NT2/D1 (cell line): ENCODE measurements at regions not wholly inside any gene's neighbourhood (a gene's known extent, or its start where the extent isn't known, plus 50 kb on each side); places are given as distances from the start of the nearest gene placed in this dataset.
"Not testable (repeated sequence)": the region's sequence is repeated elsewhere in the genome, so short reads cannot be mapped to it uniquely, and the experiment has no call there.

Source experiments
- DNase-seq: peaks from one replicate; pipeline ENCODE4 v3.0.0-alpha.2; 2011; ENCODE audit warnings: low read depth, low spot score
- H3K27me3 ChIP-seq: 2 replicates; pipeline ENCODE4 v1.6.0; 2011; ENCODE audit warnings: mild to moderate bottlenecking; ENCODE audit not compliant: insufficient read length, insufficient read depth
- H3K36me3 ChIP-seq: 2 replicates; pipeline ENCODE4 v1.6.1; 2011; ENCODE audit warnings: mild to moderate bottlenecking, low read length, mixed read lengths; ENCODE audit not compliant: insufficient read depth, insufficient read length
- H3K4me1 ChIP-seq: 2 replicates; pipeline ENCODE4 v1.5.1; 2011; ENCODE audit not compliant: insufficient read depth, insufficient read length
- H3K4me3 ChIP-seq: 2 replicates; pipeline ENCODE4 v1.5.1; 2011; ENCODE audit warnings: low read depth; ENCODE audit not compliant: insufficient read length
- H3K9ac ChIP-seq: 2 replicates; pipeline ENCODE4 v1.6.0; 2011; ENCODE audit warnings: low read depth; ENCODE audit not compliant: insufficient read length
- H3K9me3 ChIP-seq: 2 replicates; pipeline ENCODE4 v1.5.1; 2011; ENCODE audit warnings: mild to moderate bottlenecking, low read length; ENCODE audit not compliant: insufficient read depth
- SUZ12 ChIP-seq: IDR thresholded peaks from 2 replicates; pipeline ENCODE4 v1.6.1; 2011; ENCODE audit not compliant: insufficient read length, insufficient read depth; ENCODE audit errors: extremely low read depth
- YY1 ChIP-seq: IDR thresholded peaks from 2 replicates; pipeline ENCODE4 v1.6.1; 2011; ENCODE audit not compliant: insufficient read length, insufficient read depth
- ZNF274 ChIP-seq: IDR thresholded peaks from 2 replicates; pipeline ENCODE4 v1.6.1; 2011; ENCODE audit warnings: mild to moderate bottlenecking, low read depth, low read length

DNA sequence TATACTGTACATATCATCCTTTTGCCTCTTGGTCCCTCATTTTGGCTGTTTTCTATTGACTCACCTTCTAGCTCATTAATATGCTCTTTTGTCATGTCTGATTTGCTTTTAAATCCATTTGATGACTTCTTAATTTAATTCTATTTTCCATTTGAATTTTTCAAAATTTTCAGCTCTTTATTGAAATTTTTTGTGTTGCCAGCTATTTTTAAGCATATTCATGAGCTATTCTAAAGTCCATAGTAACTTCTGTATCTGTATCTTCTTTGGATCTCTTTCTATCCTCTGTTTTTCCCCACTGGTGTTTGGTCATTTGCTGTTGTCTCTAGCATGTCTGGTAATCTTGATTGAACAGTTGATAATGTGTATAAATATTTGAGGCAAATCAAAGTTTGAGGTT is 227.8 kb downstream of the NDUFA10 start:
- TF ChIP-seq YY1 = no peak
- no peak for TF ChIP-seq SUZ12
- TF ChIP-seq ZNF274 = no peak
- H3K36me3 ChIP-seq = no peaks in the 10 kb centered on the region

DNA sequence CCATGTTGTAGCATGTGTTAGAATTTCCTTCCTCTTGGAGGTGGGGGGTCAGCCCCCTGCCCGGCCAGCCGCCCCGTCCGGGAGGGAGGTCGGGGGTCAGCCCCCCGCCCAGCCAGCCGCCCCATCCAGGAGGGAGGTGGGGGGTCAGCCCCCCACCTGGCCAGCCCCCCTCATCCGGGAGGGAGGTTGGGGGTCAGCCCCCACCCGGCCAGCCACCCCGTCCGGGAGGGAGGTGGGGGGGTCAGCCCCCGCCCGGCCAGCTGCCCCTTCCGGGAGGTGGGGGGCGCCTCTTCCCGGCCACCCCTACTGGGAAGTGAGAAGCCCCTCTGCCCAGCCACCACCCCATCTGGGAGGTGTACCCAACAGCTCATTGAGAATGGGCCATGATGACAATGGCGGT is 229.4 kb downstream of the NDUFA10 start:
- H3K9ac ChIP-seq, DNase-seq, H3K4me1 ChIP-seq, H3K4me3 ChIP-seq, H3K36me3 ChIP-seq, H3K9me3 ChIP-seq, H3K27me3 ChIP-seq: not testable (repeated sequence)

More for the DNA sequence above, 227.8 kb downstream of the NDUFA10 start:
- H3K4me1 ChIP-seq = no peaks in the 10 kb centered on the region
- no peak overlapping the region for H3K4me3 ChIP-seq
- peaks cover 9% of the 10 kb centered on the region; the same call in 1 of the 2 replicates for H3K9me3 ChIP-seq
- no peak for DNase-seq
- no peak overlapping the region for H3K9ac ChIP-seq
- peaks cover 3% of the 10 kb centered on the region for H3K27me3 ChIP-seq

DNA sequence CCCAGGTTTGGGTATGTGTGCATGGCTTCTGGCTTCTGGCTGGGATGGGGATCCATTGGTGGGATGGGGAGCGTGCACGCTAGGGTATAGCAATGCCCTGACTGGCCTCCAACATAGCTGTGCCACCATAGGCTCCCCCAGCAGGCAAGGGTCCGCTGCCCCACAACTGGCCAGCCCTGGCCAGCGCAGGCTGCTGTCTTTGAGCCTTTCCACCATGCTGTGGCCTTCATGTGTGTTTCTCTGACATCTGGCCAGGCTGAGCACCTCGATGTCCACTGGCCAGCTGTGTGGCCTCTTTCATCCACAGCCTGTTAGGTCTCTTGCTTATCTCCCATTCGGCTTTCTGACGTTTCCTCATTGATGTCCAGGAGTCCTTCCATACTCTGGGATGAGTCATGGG is 231.3 kb downstream of the NDUFA10 start:
- H3K4me3 ChIP-seq = no peak overlapping the region
- no peak overlapping the region for H3K9ac ChIP-seq
- H3K27me3 ChIP-seq = no peaks in the 10 kb centered on the region
- H3K36me3 ChIP-seq = no peaks in the 10 kb centered on the region
- no peaks in the 10 kb centered on the region for H3K4me1 ChIP-seq
- 0 out of 2 replicates have a peak, but pooled peaks cover 4% of the 10 kb centered on the region for H3K9me3 ChIP-seq
- no peak for DNase-seq
- TF ChIP-seq SUZ12 = no peak
- TF ChIP-seq YY1 = no peak
- no peak for TF ChIP-seq ZNF274

DNA sequence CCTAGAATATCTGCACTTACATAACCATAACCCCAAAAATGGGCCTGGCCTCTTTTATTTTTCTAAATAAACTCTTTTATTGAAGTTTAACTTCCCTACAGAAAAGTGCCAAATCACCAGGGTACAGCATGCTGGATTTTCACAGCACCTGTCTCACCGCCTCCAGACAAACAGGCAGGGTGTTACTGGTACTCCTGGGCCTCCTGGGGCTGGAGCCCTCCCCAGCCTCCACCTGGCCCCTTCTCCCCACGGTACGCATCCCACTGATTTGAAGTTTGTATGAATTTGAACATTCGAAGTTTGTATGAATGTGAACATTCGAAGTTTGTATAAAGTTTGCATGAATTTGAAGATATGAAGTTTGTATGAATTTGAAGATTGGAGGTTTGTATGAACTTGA is 232.1 kb downstream of the NDUFA10 start:
- no peak for DNase-seq
- H3K27me3 ChIP-seq = no peaks in the 10 kb centered on the region
- no peak for TF ChIP-seq ZNF274
- TF ChIP-seq SUZ12 = no peak
- no peak for TF ChIP-seq YY1
- H3K4me1 ChIP-seq = no peaks in the 10 kb centered on the region
- no peak overlapping the region for H3K4me3 ChIP-seq
- H3K36me3 ChIP-seq = no peaks in the 10 kb centered on the region
- 0 out of 2 replicates have a peak, but pooled peaks cover 4% of the 10 kb centered on the region for H3K9me3 ChIP-seq
- H3K9ac ChIP-seq = no peak overlapping the region

DNA sequence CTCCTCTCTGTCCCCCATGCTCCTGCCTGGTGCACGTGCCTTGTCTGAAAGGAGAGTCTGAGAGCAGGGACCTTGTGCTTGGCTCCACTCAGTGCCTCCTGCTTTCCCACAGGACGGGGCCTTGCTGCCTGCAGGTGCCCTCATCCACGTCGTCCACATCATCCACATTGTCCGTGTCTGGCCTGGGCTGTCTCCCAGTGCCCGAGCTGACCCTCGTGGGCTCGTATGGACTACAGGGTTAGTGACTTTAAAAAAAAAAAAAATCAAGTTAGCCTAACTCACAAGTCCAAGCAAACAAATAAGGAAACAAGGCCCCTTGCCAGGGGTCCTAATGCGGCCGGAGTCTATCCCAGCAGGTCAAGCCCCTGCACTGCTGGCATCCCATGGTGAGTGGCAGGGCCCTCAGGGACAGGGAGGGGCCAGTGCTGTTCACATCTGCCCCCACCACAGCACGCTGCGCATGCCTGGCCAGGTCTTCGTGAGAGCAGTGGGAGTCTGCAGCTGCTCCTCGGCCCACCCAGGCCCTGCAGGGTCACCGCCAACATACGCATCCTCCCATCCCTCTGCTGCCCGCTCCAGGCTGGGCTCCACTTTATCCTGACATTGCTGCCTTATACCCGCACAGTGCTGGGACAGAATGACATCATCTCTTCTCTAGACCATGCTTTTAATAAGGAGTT is 232.6 kb downstream of the NDUFA10 start:
- DNase-seq = no peak
- Histone ChIP-seq H3K9me3 (0 out of 2 replicates have a peak, but pooled peaks cover 4% of the 10 kb centered on the region), H3K4me1 (no peaks in the 10 kb centered on the region), H3K9ac (no peak overlapping the region), H3K27me3 (no peaks in the 10 kb centered on the region), H3K4me3 (no peak overlapping the region), H3K36me3 (no peaks in the 10 kb centered on the region)
- TF ChIP-seq SUZ12 (no peak), ZNF274 (no peak), YY1 (no peak)

DNA sequence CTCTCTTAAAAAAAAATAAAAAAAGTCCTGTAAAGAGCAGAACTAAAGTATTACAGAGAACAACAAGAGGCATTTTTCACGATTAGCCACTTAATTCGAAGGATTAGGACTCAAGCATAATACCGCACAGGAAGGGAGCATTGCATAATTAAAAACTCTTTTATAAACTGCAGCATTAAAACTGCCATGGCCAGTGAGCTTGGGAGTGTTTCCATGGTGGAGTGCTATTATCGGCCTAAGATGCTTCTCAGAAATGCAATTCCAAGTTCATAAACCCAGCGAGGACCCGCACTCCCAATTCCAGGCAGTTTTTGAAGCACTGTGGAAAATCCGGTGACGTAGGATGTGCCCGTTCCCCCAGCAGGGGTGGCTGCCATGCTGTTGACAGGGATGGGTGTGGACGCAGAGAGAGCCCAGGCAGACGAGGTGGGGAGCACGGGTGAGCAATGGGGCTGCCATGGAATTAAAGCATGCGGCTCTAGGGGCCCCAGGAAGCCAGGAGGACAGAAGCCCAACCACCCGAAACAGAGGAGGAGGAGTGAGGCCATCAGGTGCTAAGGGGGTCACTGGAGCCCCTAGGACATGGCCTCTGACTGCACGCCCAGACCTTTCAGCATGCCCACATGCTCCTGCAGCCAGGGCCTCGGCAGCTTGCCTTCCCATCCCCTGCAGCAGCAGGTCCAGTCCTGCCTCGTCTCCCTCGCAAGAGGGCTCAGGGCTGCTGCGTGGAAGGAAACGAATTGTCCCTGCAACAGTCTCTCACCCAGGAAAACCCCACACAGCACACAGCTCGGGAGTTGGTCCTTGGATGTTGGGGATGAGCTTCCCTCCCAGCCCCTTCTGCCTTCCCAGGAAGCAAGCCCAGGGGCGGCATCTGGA is 233.4 kb downstream of the NDUFA10 start:
- H3K9ac ChIP-seq = no peak overlapping the region
- no peaks in the 10 kb centered on the region for H3K36me3 ChIP-seq
- 0 out of 2 replicates have a peak, but pooled peaks cover 4% of the 10 kb centered on the region for H3K9me3 ChIP-seq
- no peaks in the 10 kb centered on the region for H3K4me1 ChIP-seq
- TF ChIP-seq YY1 (no peak), ZNF274 (no peak), SUZ12 (no peak)
- H3K4me3 ChIP-seq = no peak overlapping the region
- DNase-seq = no peak
- H3K27me3 ChIP-seq = no peaks in the 10 kb centered on the region

DNA sequence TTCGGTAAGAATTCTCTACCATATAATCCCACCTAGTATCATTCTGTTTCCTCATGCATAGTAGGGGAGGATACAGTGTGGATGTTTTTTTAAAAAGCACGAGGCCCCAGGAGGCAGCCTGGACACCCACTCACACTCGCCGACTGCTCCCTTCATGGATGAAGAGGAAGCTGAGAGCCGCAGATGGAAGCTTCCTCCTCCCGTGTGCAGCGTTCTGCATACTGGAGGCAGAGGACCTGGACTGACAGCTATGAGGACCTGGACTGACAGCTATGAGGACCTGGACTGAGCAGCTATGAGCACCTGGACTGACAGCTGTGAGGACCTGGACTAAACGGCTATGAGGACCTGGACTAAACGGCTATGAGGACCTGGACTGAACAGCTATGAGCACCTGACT is 234.4 kb downstream of the NDUFA10 start:
- H3K36me3 ChIP-seq = no peaks in the 10 kb centered on the region
- no peak for TF ChIP-seq YY1
- TF ChIP-seq SUZ12 = no peak
- TF ChIP-seq ZNF274 = no peak
- H3K9me3 ChIP-seq = peaks cover 13% of the 10 kb centered on the region; the same call in 1 of the 2 replicates
- H3K4me3 ChIP-seq = no peak overlapping the region
- no peak overlapping the region for H3K9ac ChIP-seq
- no peaks in the 10 kb centered on the region for H3K4me1 ChIP-seq
- no peak for DNase-seq
- no peaks in the 10 kb centered on the region for H3K27me3 ChIP-seq
